T follicular helper cell (primary cell): ENCODE measurements at regions not wholly inside any gene's neighbourhood (a gene's known extent, or its start where the extent isn't known, plus 50 kb on each side); places are given as distances from the start of the nearest gene placed in this dataset.

ENCODE experiments used
- DNase-seq: peaks from one replicate; pipeline ENCODE4 v3.0.0-alpha.2; 2020; ENCODE audit warnings: low read depth

DNA sequence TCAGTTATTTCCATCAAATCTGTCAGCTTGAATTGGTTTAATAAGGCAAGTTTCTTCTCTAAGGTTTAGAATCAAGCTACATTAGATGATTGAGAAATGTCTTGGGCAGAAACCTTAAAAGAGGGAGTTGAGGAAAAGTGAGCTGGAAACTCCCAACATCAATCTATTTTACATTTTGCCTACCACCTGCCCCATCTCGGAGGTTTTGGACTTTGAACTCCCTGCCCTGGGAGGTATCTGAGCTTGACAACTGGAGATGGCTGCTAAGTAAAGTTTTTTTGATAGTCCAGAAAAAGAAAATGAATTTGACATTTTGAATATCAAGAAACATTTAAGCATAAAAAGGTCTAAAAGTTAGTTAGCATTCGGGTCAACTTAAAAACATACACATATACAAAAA lies 234.2 kb downstream of the NFKBIZ start:
- no peak for DNase-seq

DNA sequence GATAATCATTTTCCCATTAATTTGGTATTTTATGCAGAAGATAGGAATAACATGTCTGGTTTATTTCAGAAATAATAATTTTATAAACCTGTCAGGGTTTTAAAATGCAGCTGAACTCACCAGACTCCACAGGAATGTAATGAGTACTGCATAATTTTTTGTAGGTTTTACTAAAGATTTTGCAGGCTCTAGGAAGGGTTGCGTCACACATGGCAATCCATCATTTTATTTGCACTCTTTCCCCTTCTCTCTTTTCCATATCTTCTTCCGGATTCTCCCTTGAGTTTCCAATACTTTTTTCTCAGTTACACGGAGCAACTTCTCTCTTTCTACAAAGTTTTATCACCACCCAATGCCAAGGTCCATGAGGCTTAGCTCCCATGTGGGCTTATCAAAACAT lies 234.7 kb downstream of the NFKBIZ start:
- no peak for DNase-seq

DNA sequence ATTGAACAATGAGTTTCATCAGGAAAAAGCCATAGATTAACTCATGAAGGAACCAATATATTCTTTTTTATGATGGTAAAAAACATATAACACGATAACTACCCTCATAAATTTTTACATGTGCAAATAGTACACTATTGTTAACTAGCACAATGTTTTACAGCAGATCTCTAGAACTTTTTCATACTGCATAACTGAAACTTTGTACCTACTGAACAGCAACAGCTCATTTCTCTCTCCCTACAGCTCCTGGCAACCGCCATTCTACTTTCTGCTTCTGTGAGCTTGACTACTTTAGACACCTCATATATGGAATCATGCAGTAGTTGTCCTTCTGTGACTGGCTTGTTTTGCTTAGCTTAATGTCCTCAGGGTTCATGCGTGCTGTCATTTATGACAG lies 235.4 kb downstream of the NFKBIZ start:
- DNase-seq: no peak

DNA sequence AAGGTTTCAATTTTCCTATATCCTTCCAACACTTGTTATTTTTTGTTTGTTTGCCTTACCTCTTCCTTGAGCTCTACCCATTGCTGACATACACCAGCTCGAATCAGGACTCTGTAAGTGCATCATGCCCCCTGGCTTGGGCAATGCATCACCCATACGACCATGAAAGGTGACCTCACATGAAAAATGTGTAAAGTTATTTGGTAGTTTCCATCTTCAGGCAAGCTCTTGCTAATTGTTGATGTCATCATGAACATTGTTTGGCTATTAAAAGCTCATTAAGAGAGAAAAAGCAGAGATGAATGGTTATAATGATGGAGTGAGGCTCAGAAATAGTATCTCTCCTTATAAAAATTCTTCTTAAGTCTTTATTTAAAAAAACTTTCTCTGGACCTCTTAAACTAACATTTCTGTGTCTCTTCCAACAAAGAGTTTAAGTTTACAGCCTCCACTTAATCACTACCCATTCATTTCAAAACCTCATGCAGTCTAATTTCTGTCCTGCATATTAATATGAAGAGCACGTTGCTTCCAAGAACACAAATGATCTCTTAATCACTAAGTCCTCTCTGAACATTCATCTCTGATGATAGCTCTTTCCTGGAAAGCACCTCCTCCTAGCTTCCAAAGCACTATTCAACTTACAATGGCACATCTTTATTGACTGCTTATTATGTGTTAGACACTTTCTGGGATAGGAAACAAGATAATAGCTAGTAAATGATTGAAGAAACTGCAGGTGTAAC lies 236.3 kb downstream of the NFKBIZ start:
- no peak for DNase-seq

DNA sequence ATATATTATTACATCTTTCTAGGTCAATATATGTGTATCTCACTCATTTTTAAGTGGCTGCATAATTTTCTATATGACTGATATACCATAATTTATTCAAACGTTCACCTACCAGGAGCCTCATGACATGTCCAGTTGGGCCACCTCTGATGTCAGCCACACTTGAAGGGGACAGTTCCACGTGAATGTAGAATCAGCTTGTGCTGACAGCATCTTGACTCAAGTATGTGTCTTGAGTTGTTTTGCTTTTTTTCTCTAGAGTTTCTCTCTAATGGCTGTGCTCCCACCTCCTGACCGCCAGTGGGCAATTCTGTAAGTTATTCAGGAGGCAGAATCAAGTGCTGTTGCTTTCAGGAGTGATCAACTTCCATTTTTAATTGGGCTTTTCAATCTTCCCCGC lies 237.9 kb downstream of the NFKBIZ start:
- no peak for DNase-seq

DNA sequence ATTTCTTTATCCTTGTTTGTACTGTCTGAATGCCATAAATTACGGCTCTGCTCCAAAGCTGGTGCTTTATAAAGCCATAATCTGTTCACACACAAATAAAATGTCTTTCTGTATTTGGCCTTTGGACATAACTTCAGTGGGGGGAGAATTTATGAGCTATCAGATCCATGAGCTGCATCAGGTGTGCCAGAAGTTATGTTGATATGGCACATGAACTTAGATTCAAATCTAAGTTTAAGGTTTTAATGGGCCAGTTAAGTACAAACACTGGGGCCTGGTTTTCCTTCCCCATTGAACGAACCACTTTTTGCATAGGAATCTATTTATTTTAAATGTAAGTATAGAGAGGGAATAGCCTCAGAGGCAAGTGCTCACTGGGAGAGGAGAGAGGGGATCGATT lies 239.9 kb downstream of the NFKBIZ start:
- DNase-seq: no peak

DNA sequence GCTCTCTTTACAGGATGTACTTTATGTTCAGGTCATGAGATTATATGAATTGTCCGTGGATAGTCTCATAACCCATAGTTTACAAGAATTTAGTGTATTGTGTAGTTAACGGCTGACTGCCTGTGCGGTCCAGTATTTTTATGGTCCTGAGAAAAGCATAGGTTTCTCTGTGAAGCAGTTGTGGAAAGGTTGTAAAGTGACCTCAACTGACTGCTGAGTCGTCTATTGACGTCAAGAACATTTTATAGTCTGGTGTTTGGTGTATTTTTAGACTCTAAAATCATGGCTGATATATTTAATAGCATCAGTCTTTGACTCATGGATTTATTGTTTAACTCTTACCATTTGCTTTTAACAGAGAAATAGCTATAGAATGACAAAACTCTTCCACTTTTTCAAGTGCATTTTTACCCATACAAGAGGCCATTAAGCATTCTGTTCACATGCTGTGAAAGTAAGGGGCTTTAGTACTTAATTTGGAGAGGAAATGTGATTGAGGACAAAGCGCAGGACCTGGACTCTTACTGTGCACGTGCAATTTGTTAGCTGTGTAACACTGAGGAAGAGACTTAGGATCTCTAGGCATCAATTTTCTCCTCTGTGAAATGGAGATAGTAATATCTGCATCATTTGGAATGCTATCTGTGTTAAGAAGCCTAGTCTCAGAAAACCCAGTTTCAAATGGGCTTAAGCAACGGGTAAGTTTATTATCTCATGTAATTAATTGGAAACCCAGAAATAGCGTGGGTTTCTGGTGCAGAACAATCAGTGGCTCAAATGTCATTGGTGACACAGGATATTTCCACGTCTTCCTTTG lies 240.8 kb downstream of the NFKBIZ start:
- no peak for DNase-seq

DNA sequence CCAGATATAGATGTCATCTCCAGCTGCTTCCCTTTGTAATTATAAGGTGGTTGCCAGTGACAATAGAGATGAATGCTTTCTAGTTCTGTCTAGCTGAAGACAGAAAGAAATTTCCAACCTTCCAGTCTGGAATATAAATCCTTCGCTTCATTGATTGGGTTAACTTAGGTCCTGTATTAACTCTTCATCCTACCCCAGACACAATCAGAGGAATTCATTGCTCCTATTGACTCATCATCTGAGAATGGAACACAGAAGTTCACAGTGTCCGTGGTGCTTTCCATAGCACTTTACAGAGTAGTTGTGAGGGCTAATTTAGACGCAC lies 241.4 kb downstream of the NFKBIZ start:
- no peak for DNase-seq

DNA sequence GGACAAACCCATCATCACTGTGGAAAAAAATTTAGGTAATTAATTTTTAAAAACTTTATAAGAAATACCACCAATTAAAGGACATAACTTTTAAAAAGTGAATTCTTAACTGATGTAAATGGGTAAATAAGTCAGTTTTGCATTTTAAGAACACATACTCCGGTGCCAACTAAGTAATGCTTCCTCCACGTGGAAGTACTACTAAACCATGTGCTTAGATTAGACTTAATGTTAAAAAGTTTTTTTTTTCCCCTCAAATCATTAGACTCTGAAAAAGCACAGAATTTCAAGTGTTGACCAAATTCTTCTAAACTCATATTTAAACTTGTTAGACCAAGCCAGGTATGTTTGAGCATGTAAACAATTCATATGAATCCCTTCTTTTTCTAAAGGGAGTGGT lies 242.0 kb downstream of the NFKBIZ start:
- DNase-seq: no peak

DNA sequence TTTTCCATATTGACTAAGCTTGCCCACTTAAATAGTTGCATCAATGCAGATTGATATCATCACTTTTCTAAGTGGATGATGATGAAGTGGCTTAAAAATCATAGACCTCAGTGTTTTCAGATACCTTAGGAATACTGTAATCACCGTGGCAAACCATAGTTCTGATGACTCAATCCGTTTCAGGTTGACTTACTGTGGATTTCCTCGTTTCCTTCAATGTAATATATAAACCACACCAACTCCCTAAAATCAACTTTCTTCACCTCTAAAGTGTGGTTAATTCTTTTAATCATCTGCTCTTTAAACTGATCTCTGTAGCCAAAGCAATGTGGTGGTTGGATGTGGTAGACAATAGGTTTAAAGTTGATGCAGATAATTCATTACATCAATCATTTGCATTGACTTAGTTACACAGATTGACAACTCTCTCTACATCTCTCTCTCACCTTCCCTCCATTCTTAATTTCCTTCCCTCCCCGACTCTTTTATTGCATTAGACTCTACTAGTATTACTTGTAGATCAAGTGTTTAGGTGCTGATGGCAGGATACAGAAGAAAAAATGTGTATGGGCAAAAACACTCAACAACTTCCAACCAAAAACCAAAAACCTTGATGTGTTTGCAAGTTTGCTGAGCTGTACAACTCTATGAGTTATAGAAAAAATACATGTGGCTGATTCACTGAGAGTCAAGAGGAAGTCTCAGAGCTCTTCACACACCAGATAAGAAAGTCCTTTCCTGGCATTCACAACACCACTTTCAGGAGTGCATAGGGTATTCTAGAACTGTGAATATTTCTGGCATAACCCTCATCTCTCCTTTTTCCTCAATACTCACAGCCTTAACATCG lies 243.5 kb downstream of the NFKBIZ start:
- DNase-seq: no peak

DNA sequence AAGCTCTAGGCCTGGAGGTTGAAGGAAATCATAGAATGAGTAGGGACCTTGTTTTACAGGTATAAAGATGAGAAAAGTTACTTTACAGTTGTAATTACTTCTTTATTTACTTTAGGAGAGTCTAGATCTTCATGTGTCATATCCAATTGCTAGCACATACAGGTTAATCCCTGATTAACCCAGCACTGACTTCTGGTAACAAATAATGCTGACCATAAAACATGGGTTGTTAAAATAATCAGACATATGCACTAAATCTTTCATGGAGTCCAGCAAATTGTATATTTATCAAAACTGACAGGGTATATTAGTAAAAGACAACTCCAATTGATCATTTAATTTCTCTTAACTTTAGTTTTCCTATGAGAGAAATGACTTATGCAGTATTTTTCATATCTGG lies 245.2 kb downstream of the NFKBIZ start:
- no peak for DNase-seq

DNA sequence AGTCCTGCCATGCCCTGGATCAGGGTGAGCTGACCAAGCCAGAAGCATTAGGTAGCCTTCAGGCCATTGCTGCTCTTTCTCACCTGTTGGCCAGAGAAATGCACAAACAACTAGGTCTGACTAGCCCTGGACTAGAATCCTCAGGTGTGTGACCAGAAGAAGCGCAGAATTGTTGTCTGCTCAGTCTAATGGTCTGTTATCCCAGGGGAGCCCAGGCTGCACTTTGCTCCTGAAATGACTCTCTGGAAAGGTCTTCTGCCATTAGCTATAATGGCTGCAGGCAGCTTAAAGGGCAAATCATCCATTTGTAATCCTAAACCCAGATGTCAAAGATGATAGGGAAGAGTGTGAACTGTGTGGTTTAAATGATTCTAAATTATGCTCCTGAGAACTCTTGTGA lies 246.1 kb downstream of the NFKBIZ start:
- no peak for DNase-seq

DNA sequence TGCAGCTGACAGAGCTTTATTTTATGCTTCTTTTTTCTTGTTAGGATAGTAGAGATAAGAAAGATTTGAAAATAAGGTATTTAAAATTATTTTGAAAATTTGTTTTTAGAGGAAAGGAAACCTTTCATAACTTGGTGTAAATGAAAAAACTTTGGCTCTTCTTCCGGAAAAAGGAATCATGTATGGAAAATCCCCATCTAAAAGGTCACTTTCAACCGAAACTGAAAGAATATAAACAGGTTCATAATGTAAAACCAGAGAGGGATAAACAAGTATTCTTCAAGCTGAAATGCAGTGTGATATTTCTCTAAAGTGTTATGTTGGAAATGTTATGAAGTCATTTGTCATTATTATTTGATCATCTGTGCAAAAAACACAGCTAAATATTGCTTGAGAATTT lies 246.8 kb downstream of the NFKBIZ start:
- no peak for DNase-seq

DNA sequence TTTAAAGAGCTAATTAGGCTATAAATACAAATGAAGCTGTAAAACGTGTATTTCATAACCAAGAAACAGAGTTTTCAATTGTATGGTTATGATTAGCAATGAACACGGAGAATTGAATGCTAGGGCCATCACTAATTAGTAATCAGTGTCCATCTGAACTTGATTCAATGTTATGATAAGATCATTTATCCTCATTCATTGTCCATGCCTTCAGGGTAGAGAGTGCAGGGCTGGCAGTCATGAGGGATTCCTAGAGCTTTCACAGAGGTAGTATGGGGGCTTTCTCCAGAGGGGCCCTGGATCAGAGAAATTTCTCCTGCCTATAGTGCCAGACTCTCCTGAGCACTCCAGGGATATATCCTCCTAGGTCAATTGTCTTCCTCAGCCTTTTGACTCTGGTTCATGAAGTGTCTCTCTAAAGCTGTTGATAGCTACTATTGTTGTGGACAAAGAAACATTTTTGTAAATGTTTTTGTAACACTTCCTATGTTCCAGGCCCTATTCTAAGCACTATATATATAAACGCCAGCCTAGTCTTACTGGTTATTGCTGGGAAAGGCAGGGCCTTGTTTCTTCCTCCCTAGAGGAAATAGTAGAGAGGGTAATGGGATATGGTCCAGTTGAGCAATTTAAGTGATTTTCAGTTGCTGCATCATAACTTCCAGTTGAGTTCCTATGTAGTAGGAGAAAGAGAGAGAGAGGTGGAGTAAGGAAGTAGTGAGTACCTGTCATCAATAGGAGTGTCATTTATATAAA lies 249.0 kb downstream of the NFKBIZ start:
- no peak for DNase-seq

DNA sequence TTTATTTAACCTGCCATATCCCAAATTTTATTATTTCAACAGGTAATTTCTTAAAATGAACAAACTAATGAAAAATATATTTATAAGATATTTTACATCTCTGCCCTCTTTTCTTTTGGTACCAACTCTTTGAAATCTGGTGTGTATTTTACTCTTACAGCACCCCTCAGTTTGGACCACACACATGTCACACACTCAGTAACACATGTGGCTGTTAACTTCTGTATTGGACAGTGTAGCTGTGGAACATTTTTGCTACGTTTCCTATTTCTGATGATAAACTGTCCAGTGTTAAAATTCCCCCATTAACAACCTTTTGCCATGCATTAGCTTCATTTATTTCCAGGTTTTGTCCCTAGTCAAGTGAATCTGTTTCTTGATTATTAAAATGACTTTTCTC lies 250.6 kb downstream of the NFKBIZ start:
- DNase-seq: no peak

DNA sequence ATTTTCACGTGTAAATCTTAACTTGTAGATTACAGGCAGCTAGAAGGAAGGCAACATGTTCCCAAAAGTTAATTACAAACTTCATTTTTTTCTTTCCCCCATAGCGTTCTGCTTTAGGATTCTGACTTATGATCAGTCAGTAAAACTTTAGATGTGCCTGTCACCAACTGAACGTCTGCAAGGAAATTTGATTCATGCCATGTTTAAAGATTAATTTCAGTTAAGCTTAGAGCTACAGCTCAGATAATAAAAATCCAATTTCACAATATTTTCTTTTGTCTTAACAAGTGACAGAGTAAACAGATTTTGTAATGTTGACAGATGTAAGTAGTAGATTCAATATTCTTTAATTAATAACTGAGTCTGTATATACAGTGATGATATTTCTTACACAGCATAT lies 253.1 kb downstream of the NFKBIZ start:
- DNase-seq: no peak

DNA sequence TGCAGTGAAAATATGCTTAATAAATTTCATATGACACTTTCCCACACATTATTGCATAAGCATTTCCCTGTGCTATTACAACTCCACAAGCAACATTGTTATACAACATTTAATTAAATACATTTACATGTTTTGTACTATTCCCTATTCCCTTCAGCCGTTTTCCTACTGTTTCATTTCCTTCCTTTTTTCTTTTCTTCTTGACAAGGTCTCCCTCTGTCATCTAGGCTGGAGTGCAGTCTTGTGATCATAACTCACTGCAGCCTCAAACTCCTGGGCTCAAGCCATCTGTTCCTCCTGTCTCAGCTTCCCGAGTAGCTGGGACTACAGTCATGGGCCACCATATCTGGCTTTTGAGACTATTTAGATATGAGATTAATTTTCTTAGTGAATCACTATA lies 254.7 kb downstream of the NFKBIZ start:
- DNase-seq: no peak

DNA sequence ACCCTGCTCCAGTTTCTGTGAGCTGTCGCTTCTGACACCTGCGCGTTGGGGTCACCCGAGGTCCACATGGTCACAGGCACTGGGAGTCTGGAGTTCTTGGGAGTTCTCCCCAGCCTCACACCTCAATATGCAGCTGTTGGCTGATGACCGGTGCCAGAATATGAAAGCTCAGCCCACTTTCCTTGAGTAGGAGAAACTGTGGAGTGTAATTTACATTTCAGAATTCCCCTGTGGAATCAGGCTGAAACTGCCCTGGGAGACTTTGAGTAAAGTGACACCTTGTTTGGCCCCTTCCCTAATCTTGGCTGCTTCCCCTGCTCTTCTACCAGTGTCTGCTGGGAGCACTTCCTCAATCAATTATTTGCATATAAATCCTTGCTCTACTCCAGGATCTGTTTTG lies 255.9 kb downstream of the NFKBIZ start:
- no peak for DNase-seq

DNA sequence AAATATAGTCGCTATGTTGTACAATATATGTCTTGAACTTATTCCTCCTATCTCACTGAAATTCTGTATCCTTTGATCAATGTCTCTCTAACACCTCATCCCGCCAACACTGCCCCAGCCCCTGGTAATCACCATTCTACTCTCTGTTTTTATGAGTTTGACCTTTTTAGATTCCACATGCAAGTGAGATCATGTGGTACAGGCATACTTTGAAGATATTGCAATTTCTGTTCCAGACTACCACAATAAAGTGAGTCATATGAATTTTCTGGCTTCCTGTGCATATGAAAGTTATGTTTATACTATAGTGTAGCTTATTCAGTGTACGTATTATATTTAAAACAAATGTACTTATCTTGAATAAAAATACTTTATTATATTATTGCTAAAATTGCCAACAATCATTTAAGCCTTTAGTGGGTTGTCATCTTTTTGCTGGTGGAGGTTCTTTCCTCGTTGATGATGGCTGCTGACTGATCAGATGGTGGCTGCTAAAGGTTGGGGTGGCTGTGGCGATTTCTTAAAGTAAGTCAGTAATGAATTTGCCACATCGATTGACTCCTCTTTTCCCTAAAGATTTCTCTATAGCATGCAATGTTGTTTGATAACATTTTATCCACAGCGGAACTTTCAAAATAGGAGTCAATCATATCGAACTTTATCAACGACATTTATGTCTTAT lies 257.2 kb downstream of the NFKBIZ start:
- no peak for DNase-seq

DNA sequence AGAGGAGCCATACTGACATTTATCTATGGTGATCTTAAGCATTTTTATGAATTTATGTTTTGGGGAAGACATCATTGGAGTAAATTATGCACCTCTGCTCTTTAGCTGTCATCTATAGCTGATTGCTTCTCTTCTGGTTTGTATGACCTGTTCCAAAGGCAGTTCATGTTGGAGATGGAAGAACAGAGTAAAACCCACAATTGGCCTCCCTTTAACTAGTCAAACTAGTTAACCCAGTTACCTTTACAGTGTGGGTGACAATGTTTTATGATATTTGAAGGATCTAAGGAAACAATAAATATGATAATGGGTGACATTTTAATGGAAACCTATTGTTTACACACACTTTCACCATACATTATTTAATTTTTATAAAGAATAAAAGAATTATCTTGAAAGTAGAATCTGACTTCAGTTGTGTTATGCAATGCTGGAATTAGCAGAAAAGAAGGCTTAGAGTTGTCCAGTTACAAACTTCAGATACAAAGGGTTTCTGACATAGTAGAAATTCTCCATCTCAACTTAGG lies 263.5 kb downstream of the NFKBIZ start:
- no peak for DNase-seq

DNA sequence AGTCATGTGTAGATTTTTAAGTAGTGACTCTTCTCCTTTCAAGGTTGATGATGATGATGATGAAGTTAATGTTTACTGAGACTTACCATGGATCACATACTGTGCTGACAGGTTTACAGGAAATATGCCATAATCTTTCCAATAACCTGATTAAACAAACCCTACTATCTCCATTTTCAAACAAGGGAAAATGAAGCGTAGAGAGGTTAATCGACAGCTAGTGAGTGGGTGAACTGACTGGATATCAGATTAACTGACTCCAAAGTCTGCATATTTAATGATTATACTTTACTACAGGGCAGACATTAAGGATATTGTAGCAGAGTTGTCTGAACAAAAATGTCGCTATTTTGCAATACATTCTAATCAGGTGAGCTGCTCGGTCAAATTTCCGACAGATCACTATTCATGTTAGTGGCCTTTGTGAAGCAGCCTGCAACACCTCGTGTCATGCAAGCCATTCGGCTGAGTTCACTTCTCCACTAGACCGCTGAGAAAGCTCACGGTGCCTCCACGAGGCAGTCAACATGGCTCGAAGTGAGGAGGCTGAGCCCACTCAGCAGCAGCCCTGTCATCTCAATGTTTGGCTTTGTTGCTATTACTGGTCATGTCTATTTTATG lies 264.2 kb downstream of the NFKBIZ start:
- no peak for DNase-seq
